ENCODE measurements at regions not wholly inside any gene's neighbourhood (a gene's known extent, or its start where the extent isn't known, plus 50 kb on each side); places are given as distances from the start of the nearest gene placed in this dataset.

DNA sequence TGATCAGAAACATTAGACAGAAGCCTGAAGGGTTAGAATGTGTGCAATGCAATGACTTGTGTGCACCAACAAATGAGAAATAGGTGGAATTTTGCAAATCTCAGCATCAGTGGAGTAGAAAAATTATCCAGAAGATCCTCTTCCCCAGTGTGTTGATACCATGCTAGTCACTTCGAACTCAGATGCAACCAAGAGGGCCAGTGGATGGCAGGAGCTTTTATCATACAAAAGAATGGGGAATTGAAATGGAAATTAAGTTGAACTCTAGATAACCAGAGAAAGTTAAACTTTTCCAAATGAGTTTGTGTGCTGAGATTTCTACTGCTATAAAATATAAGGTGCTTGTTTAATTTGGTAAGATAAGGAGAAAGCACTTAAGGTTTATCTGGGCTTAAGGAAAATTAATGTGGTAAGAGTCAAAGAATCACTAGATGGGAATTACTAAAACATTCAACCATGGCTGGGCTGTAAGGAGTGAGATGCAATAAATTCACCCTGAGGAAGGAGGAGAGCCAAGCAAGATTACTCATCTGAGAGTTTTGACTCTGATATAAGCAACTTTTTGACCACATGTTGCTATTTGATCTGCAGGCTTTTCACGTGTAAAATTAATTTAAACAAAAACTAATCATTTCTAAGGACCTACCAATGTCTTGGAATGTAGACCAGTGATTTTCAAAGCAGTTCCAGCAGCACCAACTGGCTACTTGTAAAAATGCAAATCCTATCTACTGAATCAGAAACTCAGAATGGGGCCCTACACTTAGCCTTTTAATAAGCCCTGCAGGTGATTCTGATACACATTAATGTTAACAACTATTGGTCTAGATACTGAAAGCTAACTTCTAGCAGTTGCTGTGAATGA is 113.2 kb downstream of the CDC14C start:
- TF ChIP-seq, protein P1, sequence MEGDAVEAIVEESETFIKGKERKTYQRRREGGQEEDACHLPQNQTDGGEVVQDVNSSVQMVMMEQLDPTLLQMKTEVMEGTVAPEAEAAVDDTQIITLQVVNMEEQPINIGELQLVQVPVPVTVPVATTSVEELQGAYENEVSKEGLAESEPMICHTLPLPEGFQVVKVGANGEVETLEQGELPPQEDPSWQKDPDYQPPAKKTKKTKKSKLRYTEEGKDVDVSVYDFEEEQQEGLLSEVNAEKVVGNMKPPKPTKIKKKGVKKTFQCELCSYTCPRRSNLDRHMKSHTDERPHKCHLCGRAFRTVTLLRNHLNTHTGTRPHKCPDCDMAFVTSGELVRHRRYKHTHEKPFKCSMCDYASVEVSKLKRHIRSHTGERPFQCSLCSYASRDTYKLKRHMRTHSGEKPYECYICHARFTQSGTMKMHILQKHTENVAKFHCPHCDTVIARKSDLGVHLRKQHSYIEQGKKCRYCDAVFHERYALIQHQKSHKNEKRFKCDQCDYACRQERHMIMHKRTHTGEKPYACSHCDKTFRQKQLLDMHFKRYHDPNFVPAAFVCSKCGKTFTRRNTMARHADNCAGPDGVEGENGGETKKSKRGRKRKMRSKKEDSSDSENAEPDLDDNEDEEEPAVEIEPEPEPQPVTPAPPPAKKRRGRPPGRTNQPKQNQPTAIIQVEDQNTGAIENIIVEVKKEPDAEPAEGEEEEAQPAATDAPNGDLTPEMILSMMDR (conservative IDR thresholded peaks at IDR 0.05; ENCODE audit: low read depth, low read length) = no peak
- TF ChIP-seq RFX5 (IDR thresholded peaks at IDR 0.05; ENCODE audit: low read depth, low read length) (no peak), NFE2L2 (IDR thresholded peaks at IDR 0.05; ENCODE audit: low read depth, low read length) (no peak), FOS (IDR thresholded peaks at IDR 0.05; ENCODE audit: low read depth, low read length) (no peak), RCOR1 (IDR thresholded peaks at IDR 0.05; ENCODE audit: insufficient replicate concordance, low read length) (no peak), POLR2A (IDR thresholded peaks at IDR 0.05; ENCODE audit: low read depth, low read length) (no peak), MAFK (IDR thresholded peaks at IDR 0.05; ENCODE audit: low read depth, low read length) (no peak), RAD21 (IDR thresholded peaks at IDR 0.05; ENCODE audit: low read length) (no peak), MAZ (IDR thresholded peaks at IDR 0.05; ENCODE audit: borderline replicate concordance, low read depth, low read length) (no peak)
- TF ChIP-seq, protein P2, sequence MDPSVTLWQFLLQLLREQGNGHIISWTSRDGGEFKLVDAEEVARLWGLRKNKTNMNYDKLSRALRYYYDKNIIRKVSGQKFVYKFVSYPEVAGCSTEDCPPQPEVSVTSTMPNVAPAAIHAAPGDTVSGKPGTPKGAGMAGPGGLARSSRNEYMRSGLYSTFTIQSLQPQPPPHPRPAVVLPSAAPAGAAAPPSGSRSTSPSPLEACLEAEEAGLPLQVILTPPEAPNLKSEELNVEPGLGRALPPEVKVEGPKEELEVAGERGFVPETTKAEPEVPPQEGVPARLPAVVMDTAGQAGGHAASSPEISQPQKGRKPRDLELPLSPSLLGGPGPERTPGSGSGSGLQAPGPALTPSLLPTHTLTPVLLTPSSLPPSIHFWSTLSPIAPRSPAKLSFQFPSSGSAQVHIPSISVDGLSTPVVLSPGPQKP (IDR thresholded peaks at IDR 0.05; ENCODE audit: borderline replicate concordance, low read depth, low read length) = no peak
- TF ChIP-seq, protein P3, sequence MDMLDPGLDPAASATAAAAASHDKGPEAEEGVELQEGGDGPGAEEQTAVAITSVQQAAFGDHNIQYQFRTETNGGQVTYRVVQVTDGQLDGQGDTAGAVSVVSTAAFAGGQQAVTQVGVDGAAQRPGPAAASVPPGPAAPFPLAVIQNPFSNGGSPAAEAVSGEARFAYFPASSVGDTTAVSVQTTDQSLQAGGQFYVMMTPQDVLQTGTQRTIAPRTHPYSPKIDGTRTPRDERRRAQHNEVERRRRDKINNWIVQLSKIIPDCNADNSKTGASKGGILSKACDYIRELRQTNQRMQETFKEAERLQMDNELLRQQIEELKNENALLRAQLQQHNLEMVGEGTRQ (IDR thresholded peaks at IDR 0.05; ENCODE audit: low read depth, low read length) = no peak

Measured in IMR-90 (cell line).